ENCODE measurements at regions not wholly inside any gene's neighbourhood (a gene's known extent, or its start where the extent isn't known, plus 50 kb on each side); places are given as distances from the start of the nearest gene placed in this dataset.

DNA sequence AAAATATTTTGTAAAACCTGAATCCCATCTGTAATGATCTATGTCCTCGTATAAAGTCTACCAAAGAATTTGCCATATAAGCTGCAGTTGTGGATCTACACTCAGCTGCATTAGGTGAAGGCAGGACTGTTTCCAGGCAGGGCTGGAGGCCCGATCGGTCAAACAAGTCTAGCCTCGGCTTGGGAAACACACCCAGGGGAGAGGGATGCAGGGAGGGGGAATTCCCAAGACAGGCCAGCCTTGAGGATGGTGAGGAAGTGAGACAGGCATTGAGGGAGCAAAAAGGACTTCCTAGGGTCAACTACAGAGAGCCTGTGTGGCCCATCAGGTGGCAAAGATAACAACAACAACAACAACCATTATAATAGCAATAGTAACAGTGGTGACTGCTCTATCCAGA, 174.1 kb upstream of the FSTL4 start:
- in situ Hi-C loops (cut with MboI; ENCODE audit: low pct_unique_long_range_greater_than_20kb, low sequenced_read_pairs) = no loop called here
- DNase-seq = no peak

GRCh38 chr5:133785182-133785581, 172.8 kb upstream of the FSTL4 start:
- in situ Hi-C loops (cut with MboI; ENCODE audit: low pct_unique_long_range_greater_than_20kb, low sequenced_read_pairs) = no loop called here

DNA sequence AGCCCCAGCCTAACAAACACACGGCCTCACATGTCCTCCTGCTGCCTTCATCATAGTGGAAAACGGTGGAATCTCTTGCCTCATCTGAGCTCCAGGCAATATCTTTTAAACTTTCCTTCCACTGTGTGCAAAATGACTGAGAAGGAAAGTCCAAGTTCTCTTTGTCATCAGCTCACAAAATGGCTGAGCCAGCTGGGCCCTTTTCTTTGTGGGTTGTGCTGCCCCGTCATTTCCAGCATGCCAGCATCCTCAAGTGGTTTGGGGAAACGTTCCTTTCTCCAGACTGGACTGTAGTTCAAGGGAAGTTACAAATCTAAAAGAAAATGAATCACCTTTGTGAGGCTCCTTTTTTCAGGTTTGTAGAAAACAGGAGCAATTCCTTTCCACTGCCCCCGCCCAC, 171.1 kb upstream of the FSTL4 start:
- in situ Hi-C loops (cut with MboI; ENCODE audit: low pct_unique_long_range_greater_than_20kb, low sequenced_read_pairs) = no loop called here
- DNase-seq = no peak

More at GRCh38 chr5:133785182-133785581, 172.8 kb upstream of the FSTL4 start:
- DNase-seq = no peak

- DNase-seq = no peak
- in situ Hi-C loops (cut with MboI; ENCODE audit: low pct_unique_long_range_greater_than_20kb, low sequenced_read_pairs) = no loop called here
Observed at GRCh38 chr5:133782736-133783135, 170.4 kb upstream of the FSTL4 start.

DNA sequence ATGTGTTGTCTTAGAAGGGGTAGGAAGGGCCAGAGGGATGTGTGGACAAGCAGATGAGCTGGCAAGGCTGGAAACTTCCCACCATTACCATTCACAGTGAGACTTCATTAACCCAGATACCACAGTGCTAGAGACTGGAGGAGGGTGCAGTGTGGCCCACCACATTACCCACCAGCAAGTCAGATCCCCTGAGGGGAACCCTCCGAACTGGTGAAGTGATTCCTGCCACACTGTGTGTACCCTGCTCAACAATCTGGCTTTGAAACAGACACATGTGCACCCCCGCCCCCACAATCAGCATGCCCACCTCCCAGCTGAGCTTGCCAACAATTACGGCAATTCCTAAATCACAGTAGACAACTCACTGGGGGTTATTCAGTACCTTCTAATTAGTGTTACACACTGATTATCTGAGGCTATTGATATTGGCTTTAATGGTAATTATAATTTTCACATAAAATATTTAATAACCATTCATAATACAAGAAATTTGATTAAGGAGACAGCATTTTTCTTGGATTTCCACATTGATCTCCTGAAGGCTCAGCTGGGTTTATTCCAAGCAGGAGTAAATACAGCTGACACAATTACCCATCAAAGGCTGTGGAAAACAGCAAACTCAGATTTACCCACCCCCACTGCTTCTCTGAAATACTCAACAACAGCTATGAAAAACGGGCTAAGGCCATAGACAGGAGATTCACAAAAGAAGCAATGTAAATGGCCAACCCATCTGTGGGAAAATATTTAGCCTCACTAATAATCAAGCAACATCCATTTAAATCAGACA, 169.3 kb upstream of the FSTL4 start:
- in situ Hi-C loops (cut with MboI; ENCODE audit: low pct_unique_long_range_greater_than_20kb, low sequenced_read_pairs) = no loop called here
- DNase-seq = no peak

DNA sequence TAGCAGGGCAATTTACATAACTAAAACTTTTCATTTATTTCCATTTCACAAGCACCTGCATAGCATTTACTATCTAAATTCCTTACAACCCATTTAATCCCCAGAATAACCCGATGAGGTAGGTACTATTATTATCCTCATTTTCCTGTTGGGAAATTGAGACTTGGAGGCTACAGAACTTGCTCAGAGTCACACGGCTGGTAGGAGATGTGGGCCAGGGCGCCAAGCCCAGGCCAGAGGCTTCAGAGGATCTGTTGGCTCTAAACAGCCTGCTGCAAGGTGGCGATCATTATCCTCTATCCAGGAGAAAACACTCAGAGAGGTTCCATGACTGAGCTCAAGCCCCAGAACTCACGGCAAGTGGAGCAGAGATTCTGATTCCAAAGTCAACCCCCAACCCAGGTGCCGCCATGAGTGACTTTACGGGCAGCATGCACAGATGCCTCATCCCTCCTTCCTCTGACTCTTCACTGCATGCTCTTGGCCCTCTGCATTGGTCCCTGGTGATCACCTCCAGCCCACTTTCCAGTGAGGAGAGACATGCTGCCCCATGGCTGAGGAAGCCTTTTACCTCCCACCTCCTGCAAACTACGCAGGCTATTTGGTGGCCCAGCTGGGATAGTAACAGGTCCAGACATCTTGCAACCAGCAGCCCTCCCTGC, 168.4 kb upstream of the FSTL4 start:
- DNase-seq = no peak
- in situ Hi-C loops (cut with MboI; ENCODE audit: low pct_unique_long_range_greater_than_20kb, low sequenced_read_pairs) = no loop called here

DNA sequence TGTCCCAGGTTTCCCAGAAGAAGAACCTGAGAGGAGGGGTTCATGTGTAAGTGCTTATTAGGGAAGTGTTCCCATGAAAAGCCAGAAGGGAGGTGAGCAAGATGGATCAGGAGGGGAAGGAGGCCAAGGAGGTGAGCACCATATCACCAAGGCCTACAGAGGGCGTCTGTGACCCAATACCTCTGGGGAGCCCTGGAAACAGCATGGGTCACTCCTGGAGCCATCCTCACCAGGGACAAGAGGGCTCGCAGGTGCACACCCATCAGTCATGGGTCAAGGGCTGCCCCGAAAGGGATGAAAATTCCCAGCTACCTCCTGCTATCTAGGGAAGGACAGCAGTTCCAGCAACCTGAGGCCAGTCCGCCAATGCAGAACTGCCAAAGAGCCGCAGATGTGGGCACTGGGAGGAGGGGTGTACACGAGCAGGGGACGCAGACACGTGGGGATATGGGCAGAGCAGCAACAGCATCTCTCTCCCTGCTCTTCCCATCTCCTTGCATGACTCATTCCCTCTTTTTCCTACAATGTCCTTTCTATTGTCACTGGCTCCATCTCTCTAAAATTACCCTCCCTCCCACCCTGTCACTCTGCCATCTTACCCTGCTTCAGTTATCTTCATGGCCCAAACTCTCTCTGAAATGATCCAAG, 167.6 kb upstream of the FSTL4 start:
- no peak for DNase-seq
- in situ Hi-C loops (cut with MboI; ENCODE audit: low pct_unique_long_range_greater_than_20kb, low sequenced_read_pairs) = no loop called here

DNA sequence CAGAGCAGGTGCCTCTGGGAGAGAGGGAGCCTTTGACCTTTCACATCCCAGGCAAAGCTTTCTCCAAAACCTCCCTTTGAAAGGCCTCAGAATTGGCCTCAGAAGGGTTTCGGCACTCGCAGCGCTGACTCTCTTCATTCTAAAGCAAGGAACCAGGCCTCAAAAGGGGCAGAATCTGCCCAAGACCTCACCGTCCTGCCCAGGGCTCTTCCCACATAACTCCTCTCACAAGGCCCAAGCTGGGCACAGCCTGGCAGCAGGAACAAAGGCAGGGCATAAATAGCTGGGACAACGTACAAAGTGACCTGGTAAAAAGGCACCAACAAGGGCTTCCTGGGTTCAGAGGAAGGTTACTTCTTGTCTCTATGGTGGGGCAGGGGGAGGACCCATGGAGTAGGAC, 166.3 kb upstream of the FSTL4 start:
- no peak for DNase-seq
- in situ Hi-C loops (cut with MboI; ENCODE audit: low pct_unique_long_range_greater_than_20kb, low sequenced_read_pairs) = no loop called here

DNA sequence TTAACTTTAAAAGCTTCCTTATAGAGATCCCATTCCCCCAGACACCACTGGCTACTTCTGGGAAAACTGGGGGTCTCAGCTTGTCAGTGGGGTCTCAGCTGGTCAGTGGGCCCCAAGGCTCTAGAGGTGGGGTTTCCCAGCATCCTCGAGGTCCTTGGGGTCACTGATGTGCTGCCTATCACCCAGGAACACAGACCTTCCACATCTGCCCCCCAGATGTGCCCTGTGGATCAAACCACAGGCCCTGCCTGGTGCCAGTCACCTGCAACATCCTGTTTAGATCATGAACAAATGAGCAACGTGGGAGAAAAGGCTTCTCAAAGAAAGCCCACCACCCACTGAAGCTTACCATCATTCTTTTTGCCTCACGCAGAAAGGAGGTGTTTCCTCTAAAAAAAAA, 165.6 kb upstream of the FSTL4 start:
- in situ Hi-C loops (cut with MboI; ENCODE audit: low pct_unique_long_range_greater_than_20kb, low sequenced_read_pairs) = no loop called here
- no peak for DNase-seq

- in situ Hi-C loops (cut with MboI; ENCODE audit: low pct_unique_long_range_greater_than_20kb, low sequenced_read_pairs) = no loop called here
- no peak for DNase-seq
Observed at GRCh38 chr5:133775584-133776304, 163.4 kb upstream of the FSTL4 start.

DNA sequence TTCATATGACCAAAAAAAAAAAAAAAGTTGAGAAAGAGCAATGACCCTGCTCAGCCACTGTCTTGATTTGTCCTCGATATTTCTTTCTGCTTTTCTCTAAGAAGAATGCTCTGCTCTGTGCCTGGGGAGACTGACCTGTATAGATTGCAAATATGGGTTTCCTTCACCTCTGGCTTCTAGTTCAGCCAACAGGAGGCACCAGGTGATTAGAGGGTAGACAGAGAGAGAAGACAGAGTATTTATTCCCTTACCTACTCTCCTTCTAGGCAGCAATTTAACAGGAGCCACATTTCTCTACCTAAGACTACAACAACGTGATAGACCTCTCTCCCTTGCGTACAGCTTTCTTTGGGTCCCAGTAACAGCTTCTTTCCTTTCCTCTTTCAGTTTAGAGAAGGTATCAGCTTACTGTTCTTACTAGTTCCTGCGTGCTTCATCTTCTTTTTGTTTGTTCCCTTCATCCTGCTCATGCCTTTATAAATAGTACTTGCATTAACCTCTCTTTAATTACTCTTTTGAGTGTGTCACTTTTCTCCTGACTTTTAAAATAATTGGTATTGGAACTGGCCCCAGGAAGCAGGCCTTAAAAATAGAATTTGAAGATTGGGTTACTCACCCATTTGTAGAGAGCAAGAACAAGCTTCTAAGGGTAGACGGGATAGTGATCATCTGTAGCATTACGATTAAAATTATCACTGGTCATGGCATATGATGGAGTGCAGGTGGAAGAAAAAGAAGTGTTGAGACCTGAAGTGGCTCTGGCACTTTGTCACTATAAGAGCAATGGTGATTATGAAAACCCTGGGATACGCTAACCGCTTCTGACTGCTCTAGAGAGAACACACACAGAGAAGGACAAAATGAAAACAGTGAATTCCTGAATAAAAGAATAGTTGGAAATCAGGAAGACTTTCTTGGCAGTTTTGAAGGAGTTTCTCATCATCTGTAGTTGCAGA, 161.2 kb upstream of the FSTL4 start:
- in situ Hi-C loops (cut with MboI; ENCODE audit: low pct_unique_long_range_greater_than_20kb, low sequenced_read_pairs) = no loop called here
- DNase-seq = no peak

- no peak for DNase-seq
- in situ Hi-C loops (cut with MboI; ENCODE audit: low pct_unique_long_range_greater_than_20kb, low sequenced_read_pairs) = no loop called here
Observed at GRCh38 chr5:133769842-133770241, 157.5 kb upstream of the FSTL4 start.

GRCh38 chr5:133763744-133764143, 151.4 kb upstream of the FSTL4 start:
- in situ Hi-C loops (cut with MboI; ENCODE audit: low pct_unique_long_range_greater_than_20kb, low sequenced_read_pairs) = no loop called here
- no peak for DNase-seq

- DNase-seq = no peak
- in situ Hi-C loops (cut with MboI; ENCODE audit: low pct_unique_long_range_greater_than_20kb, low sequenced_read_pairs) = no loop called here
Observed at GRCh38 chr5:133761632-133762031, 149.3 kb upstream of the FSTL4 start.

DNA sequence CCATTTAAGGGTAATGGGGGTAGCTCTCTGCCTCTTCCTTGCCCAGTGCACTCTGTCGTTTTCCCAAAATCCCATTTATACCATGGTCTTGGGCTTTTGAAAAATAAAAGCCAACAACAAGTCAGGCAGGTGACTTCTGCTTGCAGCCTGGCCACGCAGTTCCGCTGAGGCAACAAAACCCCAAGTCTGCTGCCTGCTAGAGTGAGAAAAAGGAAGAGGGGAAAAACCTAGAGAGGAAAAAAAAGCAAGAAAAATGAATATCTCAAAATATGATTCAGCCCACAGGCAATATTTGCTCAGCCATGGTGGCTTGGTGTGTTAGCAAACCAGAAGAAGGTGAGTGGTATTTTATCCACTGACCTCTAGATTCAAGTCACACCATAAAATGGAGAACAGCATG, 148.2 kb upstream of the FSTL4 start:
- in situ Hi-C loops (cut with MboI; ENCODE audit: low pct_unique_long_range_greater_than_20kb, low sequenced_read_pairs) = no loop called here
- DNase-seq = no peak

GRCh38 chr5:133758641-133759040, 146.3 kb upstream of the FSTL4 start:
- in situ Hi-C loops (cut with MboI; ENCODE audit: low pct_unique_long_range_greater_than_20kb, low sequenced_read_pairs) = no loop called here
- DNase-seq = no peak

DNA sequence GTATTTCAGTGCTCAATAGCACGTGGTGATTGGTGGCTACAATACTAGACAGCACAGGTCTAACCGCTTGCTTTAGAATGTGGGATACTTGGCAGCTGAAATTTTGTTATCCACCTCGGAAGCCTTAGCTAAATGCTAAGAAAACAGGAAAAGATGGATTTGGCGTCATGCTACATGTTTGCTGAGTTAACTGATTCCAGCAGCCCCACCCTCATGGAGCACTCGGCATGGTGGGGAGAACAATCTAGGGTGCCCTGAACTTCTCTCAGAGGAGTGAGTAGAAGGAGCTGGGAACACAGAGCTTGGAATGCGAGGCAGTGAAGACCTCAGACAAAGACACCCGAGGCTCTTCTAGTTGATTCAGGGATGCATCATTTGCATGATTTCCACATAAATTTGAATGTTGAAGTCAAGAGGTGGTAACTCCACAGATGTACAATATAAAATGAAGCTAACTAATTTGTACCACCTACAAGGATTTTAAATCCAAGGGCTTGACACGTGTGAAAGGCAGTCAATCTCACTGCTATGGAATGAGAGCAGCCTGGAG, 145.1 kb upstream of the FSTL4 start:
- in situ Hi-C loops (cut with MboI; ENCODE audit: low pct_unique_long_range_greater_than_20kb, low sequenced_read_pairs) = no loop called here

DNA sequence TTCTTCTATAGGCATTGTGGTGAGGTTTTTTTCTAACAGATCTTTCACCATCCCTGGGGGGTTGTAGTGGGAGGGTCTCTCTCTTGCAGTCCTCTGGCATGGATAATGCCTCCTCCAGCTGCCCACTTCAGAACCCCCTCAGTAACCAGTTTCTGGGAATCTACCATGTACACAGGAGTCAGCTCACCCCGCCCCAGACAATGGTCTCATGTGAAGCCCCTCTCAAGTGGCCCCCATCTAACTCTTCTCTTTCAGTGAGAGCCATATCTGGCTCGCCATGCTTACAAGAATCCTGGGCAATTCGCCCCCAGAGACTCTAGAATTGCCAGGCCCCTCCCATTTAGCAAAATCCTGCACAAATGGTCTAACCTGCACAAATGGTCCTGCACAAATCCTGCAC, 144.4 kb upstream of the FSTL4 start:
- DNase-seq = no peak
- in situ Hi-C loops (cut with MboI; ENCODE audit: low pct_unique_long_range_greater_than_20kb, low sequenced_read_pairs) = no loop called here

More for the DNA sequence above, 145.1 kb upstream of the FSTL4 start:
- DNase-seq = no peak
